Memory B cell (primary cell): ENCODE measurements at regions not wholly inside any gene's neighbourhood (a gene's known extent, or its start where the extent isn't known, plus 50 kb on each side); places are given as distances from the start of the nearest gene placed in this dataset.
"Not testable (repeated sequence)": the region's sequence is repeated elsewhere in the genome, so short reads cannot be mapped to it uniquely, and the experiment has no call there.

ENCODE experiments used
- ATAC-seq: fragments of 150-1000 bp; cut with Tn5 transposase; 2 replicates; pipeline ENCODE4 v1.10.0; 2021; ENCODE audit warnings: low read depth, mild to moderate bottlenecking, moderate library complexity
- DNase-seq, 2 donors: peaks; one replicate each; pipeline ENCODE4 v3.0.0; 2022; ENCODE audit warnings: low spot score in 2 of 2
- H3K27ac Mint-ChIP-seq: one replicate; pipeline ENCODE4 v1.8.0; 2022; ENCODE audit warnings: mild to moderate bottlenecking, moderate library complexity, mixed read lengths
- H3K27me3 Mint-ChIP-seq: one replicate; pipeline ENCODE4 v1.8.0; 2022; ENCODE audit warnings: mixed read lengths
- H3K36me3 Mint-ChIP-seq: one replicate; pipeline ENCODE4 v1.8.0; 2022; ENCODE audit warnings: mild to moderate bottlenecking, mixed read lengths
- H3K4me1 Mint-ChIP-seq: one replicate; pipeline ENCODE4 v1.8.0; 2022; ENCODE audit warnings: mixed read lengths
- H3K4me3 Mint-ChIP-seq: one replicate; pipeline ENCODE4 v1.8.0; 2022; ENCODE audit warnings: mild to moderate bottlenecking, moderate library complexity, mixed read lengths
- H3K9me3 Mint-ChIP-seq: one replicate; pipeline ENCODE4 v1.8.0; 2022; ENCODE audit warnings: mixed read lengths

DNA sequence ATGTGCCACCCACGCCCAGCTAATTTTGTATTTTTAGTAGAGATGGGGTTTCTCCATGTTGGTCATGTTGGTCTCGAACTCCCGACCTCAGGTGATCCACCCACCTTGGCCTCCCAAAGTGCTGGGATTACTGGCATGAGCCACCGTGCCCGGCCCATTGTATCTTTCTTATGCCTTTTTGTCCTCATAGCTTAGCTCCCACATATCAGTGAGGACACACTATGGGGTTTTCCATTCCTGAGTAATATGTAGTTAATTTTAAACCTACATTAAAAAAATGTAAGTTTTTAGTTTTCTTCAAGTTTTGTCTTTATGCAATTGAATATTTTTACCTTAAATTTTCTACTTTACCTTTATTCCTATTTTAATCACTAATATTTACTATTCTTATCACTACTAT is 100.2 kb downstream of the SOCS6 start:
- H3K27ac Mint-ChIP-seq, H3K4me1 Mint-ChIP-seq, ATAC-seq, H3K27me3 Mint-ChIP-seq, H3K4me3 Mint-ChIP-seq, H3K9me3 Mint-ChIP-seq, DNase-seq, H3K36me3 Mint-ChIP-seq: not testable (repeated sequence)

DNA sequence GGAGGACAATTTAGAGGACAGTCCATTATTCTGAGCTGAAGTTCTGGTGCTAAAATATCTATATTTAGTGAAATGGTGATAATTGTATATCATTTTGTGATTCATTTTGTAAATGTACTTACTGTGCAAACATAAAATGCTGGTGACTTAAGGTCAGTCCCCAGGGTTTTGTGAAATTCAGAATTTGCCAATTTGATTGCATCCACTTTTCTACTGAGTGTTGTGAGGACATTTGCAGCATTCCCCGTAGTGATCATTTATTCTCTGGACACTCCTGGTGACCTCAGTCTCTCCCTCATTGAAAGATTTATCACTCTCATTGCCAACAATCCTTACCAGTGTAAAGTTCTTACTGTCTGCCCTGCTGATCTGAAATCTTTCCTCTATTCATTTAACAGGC is 98.2 kb downstream of the SOCS6 start:
- Mint-ChIP-seq H3K27ac (no peak overlapping the region), H3K9me3 (no peaks in the 10 kb centered on the region), H3K27me3 (no peaks in the 10 kb centered on the region), H3K4me1 (no peaks in the 10 kb centered on the region), H3K4me3 (no peak overlapping the region), H3K36me3 (no peaks in the 10 kb centered on the region)
- no peak for ATAC-seq
- no peak for DNase-seq

DNA sequence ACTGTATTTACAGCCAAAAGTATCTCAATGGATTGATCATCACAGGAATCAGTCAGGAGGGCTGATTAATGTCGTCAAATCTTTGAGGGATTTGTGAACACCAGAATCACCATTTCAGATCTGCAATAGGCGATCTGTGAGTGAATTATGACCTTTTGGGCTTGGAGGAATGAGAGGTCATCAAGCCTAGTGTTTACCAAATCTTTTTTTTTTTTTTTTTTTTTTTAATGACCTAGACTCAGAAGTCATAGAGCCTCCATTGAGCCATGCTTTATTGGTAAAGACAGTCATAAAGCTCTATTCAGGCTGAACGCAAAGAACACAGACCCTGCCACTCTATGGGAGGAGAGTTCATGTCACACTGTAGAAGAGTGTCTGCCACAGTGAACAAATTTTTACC is 97.7 kb downstream of the SOCS6 start:
- Mint-ChIP-seq H3K36me3 (no peaks in the 10 kb centered on the region), H3K9me3 (no peaks in the 10 kb centered on the region), H3K4me1 (no peaks in the 10 kb centered on the region), H3K27ac (no peak overlapping the region), H3K4me3 (no peak overlapping the region), H3K27me3 (no peaks in the 10 kb centered on the region)
- DNase-seq (no peak), ATAC-seq (no peak)

DNA sequence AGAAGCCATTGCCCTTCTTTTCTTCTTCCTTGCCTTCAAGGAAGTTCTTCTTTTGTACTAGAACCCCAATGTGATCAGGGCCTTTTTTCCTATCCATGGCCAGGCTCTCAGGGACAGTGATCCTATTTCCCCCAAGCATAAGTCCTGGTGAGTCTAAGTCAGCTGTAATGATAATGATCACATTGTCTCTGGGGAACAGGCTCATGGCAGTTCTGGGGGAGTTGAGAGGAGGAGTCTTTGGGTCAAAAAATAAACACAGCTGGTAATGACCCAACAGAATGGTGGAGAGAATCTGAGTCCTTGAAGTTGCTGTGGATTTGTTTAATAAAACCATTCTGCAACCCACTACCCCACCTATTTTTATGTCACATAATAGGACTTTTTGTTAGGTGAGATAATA is 96.6 kb downstream of the SOCS6 start:
- no peaks in the 10 kb centered on the region for H3K27me3 Mint-ChIP-seq
- no peak overlapping the region for H3K27ac Mint-ChIP-seq
- no peaks in the 10 kb centered on the region for H3K36me3 Mint-ChIP-seq
- H3K4me3 Mint-ChIP-seq = no peak overlapping the region
- H3K9me3 Mint-ChIP-seq = no peaks in the 10 kb centered on the region
- H3K4me1 Mint-ChIP-seq = no peaks in the 10 kb centered on the region
- DNase-seq (no peak), ATAC-seq (no peak)

DNA sequence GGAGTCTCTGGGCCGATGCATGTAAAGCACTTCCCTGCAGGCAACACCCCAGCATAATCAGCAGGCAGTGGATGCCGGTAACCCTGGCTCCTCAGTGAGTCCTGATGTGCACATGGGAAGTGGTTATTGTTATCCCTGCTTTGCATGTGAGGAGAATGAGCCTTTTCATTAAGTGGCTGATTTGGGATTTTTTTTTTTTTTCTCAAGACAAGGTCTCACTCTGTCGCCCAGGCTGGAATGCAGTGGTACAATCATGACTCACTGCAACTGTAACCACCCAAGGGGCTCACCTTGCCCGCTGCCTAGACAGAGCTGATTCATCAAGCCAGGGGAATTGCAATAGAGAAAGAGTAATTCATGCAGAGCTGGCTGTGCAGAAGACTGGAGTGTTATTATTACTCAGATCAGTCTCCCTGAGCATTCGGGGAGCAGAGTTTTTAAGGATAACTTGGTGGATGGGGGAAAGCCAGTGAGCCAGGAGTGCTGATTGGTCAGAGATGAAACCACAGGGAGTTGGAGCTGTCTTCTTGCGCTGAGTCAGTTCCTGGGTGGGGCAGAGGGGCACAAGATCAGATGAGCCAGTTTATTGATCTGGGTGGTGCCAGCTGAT is 95.4 kb downstream of the SOCS6 start:
- DNase-seq = no peak
- ATAC-seq = no peak
- H3K36me3 Mint-ChIP-seq = no peaks in the 10 kb centered on the region

DNA sequence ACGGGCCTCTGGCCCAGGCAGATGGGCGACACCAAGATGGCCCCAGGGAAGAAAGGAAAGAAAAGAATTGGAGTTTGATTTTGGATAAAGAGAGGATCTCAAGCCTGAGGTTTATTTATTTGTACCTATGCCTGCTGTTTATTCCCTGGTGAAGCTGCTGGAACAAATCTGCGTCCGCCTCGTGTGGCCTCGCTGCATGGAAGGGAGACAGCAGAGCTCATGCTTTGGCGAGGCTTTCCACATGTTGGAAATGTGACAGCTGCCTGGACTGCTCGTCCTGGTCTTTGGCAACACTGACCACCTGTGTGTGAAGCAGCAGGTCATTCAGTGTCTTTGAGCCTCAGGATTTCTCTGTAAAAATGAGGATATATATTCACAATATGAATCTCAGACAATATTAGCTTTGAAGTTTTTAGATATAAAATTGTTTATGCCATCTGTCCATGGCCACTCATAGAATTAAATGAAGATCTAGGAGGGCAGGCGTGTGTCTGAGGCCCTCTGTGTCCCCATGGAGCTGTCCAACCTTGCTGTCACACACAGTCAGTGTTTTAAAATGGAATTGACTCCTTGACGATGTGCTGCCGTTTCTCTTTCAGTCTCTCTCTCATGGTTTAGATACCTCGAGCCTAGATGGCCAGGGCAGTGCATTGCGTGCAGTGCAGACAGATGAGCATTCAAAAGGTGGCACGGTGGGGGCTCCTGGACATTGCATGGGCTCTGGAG is 94.3 kb downstream of the SOCS6 start:
- Mint-ChIP-seq H3K27me3 (no peaks in the 10 kb centered on the region), H3K9me3 (no peaks in the 10 kb centered on the region), H3K4me1 (no peaks in the 10 kb centered on the region), H3K36me3 (no peaks in the 10 kb centered on the region), H3K27ac (no peak overlapping the region), H3K4me3 (no peak overlapping the region)
- no peak for DNase-seq
- ATAC-seq = no peak

More for the DNA sequence above, 95.4 kb downstream of the SOCS6 start:
- Mint-ChIP-seq H3K4me1 (no peaks in the 10 kb centered on the region), H3K4me3 (no peak overlapping the region), H3K27ac (no peak overlapping the region), H3K9me3 (no peaks in the 10 kb centered on the region), H3K27me3 (no peaks in the 10 kb centered on the region)

DNA sequence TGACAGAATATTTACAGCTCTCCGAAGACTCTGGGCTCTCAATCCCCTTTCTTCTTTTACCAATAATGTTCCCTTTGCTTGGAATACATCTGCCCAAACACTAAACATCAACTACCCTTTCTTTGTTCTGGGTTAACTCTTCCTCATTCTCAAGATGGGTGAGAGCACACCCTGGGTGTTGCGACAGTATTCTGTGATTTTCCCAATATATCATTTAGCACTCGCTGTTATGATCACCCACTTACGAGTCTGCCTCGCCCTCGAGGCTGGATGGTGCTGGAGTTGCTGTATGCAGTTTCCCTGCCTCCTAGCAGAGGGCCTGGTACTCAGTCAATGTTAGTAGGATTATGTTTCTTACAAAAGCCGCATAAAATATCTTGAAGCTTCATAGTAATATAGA is 93.2 kb downstream of the SOCS6 start:
- Mint-ChIP-seq H3K36me3 (no peaks in the 10 kb centered on the region), H3K4me3 (no peak overlapping the region), H3K9me3 (no peaks in the 10 kb centered on the region), H3K27me3 (no peaks in the 10 kb centered on the region), H3K4me1 (no peaks in the 10 kb centered on the region), H3K27ac (no peak overlapping the region)
- ATAC-seq = no peak
- no peak for DNase-seq

DNA sequence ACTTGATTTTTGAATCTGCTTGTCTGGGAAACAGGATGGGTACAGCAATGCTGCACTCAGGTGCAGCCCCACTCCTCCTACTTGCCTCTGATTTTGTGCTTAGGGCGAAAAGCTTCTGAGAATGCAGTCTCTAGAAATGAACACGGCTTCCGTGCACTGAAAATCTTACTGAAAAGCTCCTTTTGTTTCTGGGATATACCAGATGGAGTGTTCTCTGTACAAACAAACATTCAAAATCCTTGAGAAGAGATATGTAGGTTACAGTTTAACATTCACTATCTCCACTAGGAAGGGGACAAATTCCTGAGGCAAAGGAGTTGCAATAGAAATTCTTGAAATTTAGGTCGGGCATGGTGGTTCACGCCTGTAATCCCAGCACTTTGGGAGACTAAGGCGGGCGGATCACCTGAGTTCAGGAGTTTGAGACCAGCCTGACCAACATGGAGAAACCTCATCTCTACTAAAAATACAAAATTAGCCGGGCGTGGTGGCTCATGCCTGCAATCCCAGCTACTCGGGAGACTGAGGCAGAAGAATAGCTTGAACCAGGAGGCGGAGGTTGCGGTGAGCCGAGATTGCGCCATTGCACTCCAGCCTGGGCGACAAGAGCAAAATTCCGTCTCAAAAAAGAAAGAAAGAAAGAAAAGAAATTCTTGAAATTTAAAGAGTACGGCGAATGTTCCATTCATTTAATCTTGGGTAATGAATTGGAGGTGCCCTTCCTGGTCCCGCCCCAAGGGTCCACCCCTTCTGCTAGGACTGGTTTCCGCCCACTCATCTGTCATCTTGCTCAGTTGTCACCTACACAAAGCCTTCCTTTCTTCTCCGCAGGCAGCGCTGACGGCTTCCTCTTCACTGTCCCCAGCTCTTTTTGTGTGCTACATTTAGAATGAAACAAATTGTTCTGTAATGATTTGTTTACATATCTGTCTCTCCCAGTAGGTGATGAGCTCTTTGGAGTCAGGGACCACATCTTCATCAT is 92.4 kb downstream of the SOCS6 start:
- H3K9me3 Mint-ChIP-seq = no peaks in the 10 kb centered on the region
- H3K4me3 Mint-ChIP-seq = no peak overlapping the region
- H3K36me3 Mint-ChIP-seq = no peaks in the 10 kb centered on the region

More for the DNA sequence above, 92.4 kb downstream of the SOCS6 start:
- no peak overlapping the region for H3K27ac Mint-ChIP-seq
- ATAC-seq = no peak
- DNase-seq = no peak
- no peaks in the 10 kb centered on the region for H3K4me1 Mint-ChIP-seq
- H3K27me3 Mint-ChIP-seq = no peaks in the 10 kb centered on the region
